OCI-LY1 (cell line): ENCODE measurements at regions not wholly inside any gene's neighbourhood (a gene's known extent, or its start where the extent isn't known, plus 50 kb on each side); places are given as distances from the start of the nearest gene placed in this dataset.

ENCODE experiments used
- H2AFZ ChIP-seq: fragments of 200-600 bp; sonication (generic), shearing (Covaris generic); 2 replicates; pipeline ENCODE4 v1.6.0; 2014; ENCODE audit warnings: antibody characterized with exemption, mild to moderate bottlenecking, low read length
- H3F3A ChIP-seq: fragments of 200-600 bp; sonication (generic), shearing (Covaris generic); 2 replicates; pipeline ENCODE4 v1.6.0; 2014; ENCODE audit warnings: mild to moderate bottlenecking, antibody characterized with exemption, low read length, moderate library complexity; ENCODE audit not compliant: insufficient read depth
- H3K27ac ChIP-seq: fragments of 200-600 bp; sonication (generic); 2 replicates; pipeline ENCODE4 v1.5.1; 2014; ENCODE audit warnings: low read length, mixed run types, mild to moderate bottlenecking, low read depth; ENCODE audit not compliant: poor library complexity, severe bottlenecking
- H3K27me3 ChIP-seq: fragments of 200-600 bp; sonication (generic); 2 replicates; pipeline ENCODE4 v1.6.0; 2014; ENCODE audit warnings: antibody characterized with exemption, mild to moderate bottlenecking, low read length, moderate library complexity; ENCODE audit not compliant: insufficient read depth
- H3K36me3 ChIP-seq: fragments of 200-600 bp; sonication (generic); 2 replicates; pipeline ENCODE4 v1.6.1; 2014; ENCODE audit warnings: mild to moderate bottlenecking, antibody characterized with exemption, low read length, moderate library complexity, mixed read lengths; ENCODE audit not compliant: insufficient read depth
- H3K4me1 ChIP-seq: fragments of 200-600 bp; sonication (generic); 2 replicates; pipeline ENCODE4 v1.5.1; 2014; ENCODE audit warnings: mild to moderate bottlenecking, low read length, moderate library complexity; ENCODE audit not compliant: insufficient read depth, severe bottlenecking
- H3K4me2 ChIP-seq: fragments of 200-600 bp; sonication (generic), shearing (Covaris generic); 2 replicates; pipeline ENCODE4 v1.6.1; 2014; ENCODE audit warnings: low read length
- H3K4me3 ChIP-seq: fragments of 200-600 bp; sonication (generic); 2 replicates; pipeline ENCODE4 v1.5.1; 2014; ENCODE audit warnings: low read length, low read depth, mild to moderate bottlenecking, mixed read lengths; ENCODE audit not compliant: poor library complexity, severe bottlenecking
- H3K79me2 ChIP-seq: fragments of 200-600 bp; shearing (Covaris generic); 2 replicates; pipeline ENCODE4 v1.6.1; 2016; ENCODE audit warnings: mixed run types, low read length, mixed read lengths; ENCODE audit not compliant: insufficient read depth
- H3K9ac ChIP-seq: fragments of 200-600 bp; sonication (generic), shearing (Covaris generic); 2 replicates; pipeline ENCODE4 v1.6.1; 2014; ENCODE audit warnings: mild to moderate bottlenecking, low read length, mixed read lengths
- H3K9me2 ChIP-seq: fragments of 200-600 bp; sonication (generic), shearing (Covaris generic); 2 replicates; pipeline ENCODE4 v1.6.1; 2014; ENCODE audit warnings: low read depth, mild to moderate bottlenecking, low read length, mixed read lengths
- H3K9me3 ChIP-seq: fragments of 200-600 bp; shearing (Covaris generic); 2 replicates; pipeline ENCODE4 v1.6.1; 2014; ENCODE audit warnings: low read length, mixed read lengths
- H4K20me1 ChIP-seq: fragments of 200-600 bp; sonication (generic), shearing (Covaris generic); 2 replicates; pipeline ENCODE4 v1.6.0; 2016; ENCODE audit warnings: mild to moderate bottlenecking, low read length; ENCODE audit not compliant: insufficient read depth
- EZH2 ChIP-seq: fragments of 200-600 bp; sonication (generic), shearing (Covaris generic); IDR thresholded peaks from 2 replicates; pipeline ENCODE4 v1.8.0; 2017; ENCODE audit warnings: borderline replicate concordance, mixed run types, mild to moderate bottlenecking, antibody characterized with exemption, low read length, moderate library complexity, mixed read lengths
- TF ChIP-seq, protein P1 (sequence below): fragments of 200-600 bp; sonication (generic), shearing (Covaris generic); IDR thresholded peaks from 2 replicates; pipeline ENCODE4 v1.5.1; 2017; ENCODE audit warnings: mild to moderate bottlenecking, antibody characterized with exemption, low read length, moderate library complexity, mixed read lengths

- Histone ChIP-seq H3K4me1 (no peaks in the 10 kb centered on the region), H3K36me3 (no peaks in the 10 kb centered on the region), H3K9me3 (no peaks in the 10 kb centered on the region), H3K4me3 (no peak overlapping the region), H3K9ac (no peak overlapping the region), H3K79me2 (no peaks in the 10 kb centered on the region), H2AFZ (no peak overlapping the region), H3K27me3 (no peaks in the 10 kb centered on the region), H3K9me2 (no peaks in the 10 kb centered on the region), H4K20me1 (no peaks in the 10 kb centered on the region), H3F3A (no peaks in the 10 kb centered on the region), H3K27ac (no peak overlapping the region), H3K4me2 (no peak overlapping the region)
- TF ChIP-seq EZH2: no peak
- TF ChIP-seq, protein P1, sequence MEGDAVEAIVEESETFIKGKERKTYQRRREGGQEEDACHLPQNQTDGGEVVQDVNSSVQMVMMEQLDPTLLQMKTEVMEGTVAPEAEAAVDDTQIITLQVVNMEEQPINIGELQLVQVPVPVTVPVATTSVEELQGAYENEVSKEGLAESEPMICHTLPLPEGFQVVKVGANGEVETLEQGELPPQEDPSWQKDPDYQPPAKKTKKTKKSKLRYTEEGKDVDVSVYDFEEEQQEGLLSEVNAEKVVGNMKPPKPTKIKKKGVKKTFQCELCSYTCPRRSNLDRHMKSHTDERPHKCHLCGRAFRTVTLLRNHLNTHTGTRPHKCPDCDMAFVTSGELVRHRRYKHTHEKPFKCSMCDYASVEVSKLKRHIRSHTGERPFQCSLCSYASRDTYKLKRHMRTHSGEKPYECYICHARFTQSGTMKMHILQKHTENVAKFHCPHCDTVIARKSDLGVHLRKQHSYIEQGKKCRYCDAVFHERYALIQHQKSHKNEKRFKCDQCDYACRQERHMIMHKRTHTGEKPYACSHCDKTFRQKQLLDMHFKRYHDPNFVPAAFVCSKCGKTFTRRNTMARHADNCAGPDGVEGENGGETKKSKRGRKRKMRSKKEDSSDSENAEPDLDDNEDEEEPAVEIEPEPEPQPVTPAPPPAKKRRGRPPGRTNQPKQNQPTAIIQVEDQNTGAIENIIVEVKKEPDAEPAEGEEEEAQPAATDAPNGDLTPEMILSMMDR: no peak
Measured at GRCh38 chr9:82580921-82581320, 482.0 kb downstream of the RASEF start.

DNA sequence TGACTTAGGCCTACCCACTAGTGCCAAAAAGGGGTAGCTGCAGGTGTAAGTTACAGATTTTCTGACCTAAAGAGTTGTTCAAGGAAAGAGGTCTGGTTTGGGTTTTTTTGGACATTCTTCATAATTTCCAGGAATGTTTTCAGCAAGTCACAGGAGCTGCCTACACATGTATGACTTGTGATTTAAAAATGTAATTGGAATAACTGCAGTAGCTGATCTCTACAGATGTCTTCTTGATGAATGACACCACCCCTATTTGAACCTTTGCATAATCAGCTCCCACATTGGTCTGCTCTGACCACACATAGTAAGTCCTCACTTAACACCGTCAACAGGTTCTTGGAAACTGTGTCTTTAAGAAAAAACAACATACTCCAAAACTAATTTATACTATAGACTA lies 481.4 kb downstream of the RASEF start:
- Histone ChIP-seq H4K20me1 (no peaks in the 10 kb centered on the region), H2AFZ (no peak overlapping the region), H3K4me3 (no peak overlapping the region), H3K4me1 (no peaks in the 10 kb centered on the region), H3F3A (no peaks in the 10 kb centered on the region), H3K4me2 (no peak overlapping the region), H3K36me3 (no peaks in the 10 kb centered on the region), H3K9me3 (no peaks in the 10 kb centered on the region), H3K9ac (no peak overlapping the region), H3K27me3 (no peaks in the 10 kb centered on the region), H3K9me2 (no peaks in the 10 kb centered on the region), H3K79me2 (no peaks in the 10 kb centered on the region), H3K27ac (no peak overlapping the region)
- no peak for TF ChIP-seq EZH2
- TF ChIP-seq, protein P1: no peak

DNA sequence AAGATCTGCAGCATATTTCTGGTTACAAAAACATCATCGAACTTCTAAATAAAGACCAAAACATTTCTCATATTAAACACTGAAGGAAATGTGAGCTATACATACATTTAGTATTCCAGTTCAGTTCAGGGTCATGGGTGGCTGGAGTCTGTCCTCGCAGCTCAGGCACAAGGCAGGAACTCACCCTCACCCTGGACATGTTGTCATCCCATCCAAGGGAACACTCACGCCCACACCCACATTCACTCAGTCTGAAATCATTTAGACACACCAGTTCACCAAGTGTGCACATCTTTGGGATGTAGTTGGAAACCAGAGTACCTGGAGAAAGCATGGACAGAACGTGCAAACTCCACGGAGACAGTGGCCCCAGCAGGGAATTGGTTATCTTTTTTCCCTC lies 481.0 kb downstream of the RASEF start:
- Histone ChIP-seq H3K9me3 (no peaks in the 10 kb centered on the region), H3K9me2 (no peaks in the 10 kb centered on the region), H3K4me1 (no peaks in the 10 kb centered on the region), H4K20me1 (no peaks in the 10 kb centered on the region), H3F3A (no peaks in the 10 kb centered on the region), H3K27ac (no peak overlapping the region), H3K79me2 (no peaks in the 10 kb centered on the region), H3K9ac (no peak overlapping the region), H3K4me2 (no peak overlapping the region), H3K4me3 (no peak overlapping the region), H2AFZ (no peak overlapping the region), H3K36me3 (no peaks in the 10 kb centered on the region), H3K27me3 (no peaks in the 10 kb centered on the region)
- TF ChIP-seq EZH2: no peak
- TF ChIP-seq, protein P1: no peak
